ENCODE measurements at regions not wholly inside any gene's neighbourhood (a gene's known extent, or its start where the extent isn't known, plus 50 kb on each side); places are given as distances from the start of the nearest gene placed in this dataset.
"Not testable (repeated sequence)": the region's sequence is repeated elsewhere in the genome, so short reads cannot be mapped to it uniquely, and the experiment has no call there.

GRCh38 chr5:125450771-125451170, 704.3 kb upstream of the ZNF608 start:
- DNase-seq: no peak
- Histone ChIP-seq H3K36me3 (no peaks in the 10 kb centered on the region), H3K4me3 (replicated peaks in 1 of 3) (no peak overlapping the region), H3K27me3 (no peaks in the 10 kb centered on the region), H3K27ac (no peak overlapping the region), H3K4me1 (no peaks in the 10 kb centered on the region), H3K9me3 (no peaks in the 10 kb centered on the region)
- intact Hi-C loops (cut with DNase I): no loop called here
- 85 to 87% methylated on average over 2 of the region's 2 CpGs for WGBS, 2 donors
- TF ChIP-seq POLR2A (IDR thresholded peaks at IDR 0.05): no peak
- TF ChIP-seq CTCF (IDR thresholded peaks at IDR 0.05): no peak

GRCh38 chr5:125451622-125452021, 705.2 kb upstream of the ZNF608 start:
- no peaks in the 10 kb centered on the region for H3K4me1 ChIP-seq
- H3K9me3 ChIP-seq: no peaks in the 10 kb centered on the region
- no peaks in the 10 kb centered on the region for H3K27me3 ChIP-seq
- no peak for DNase-seq
- H3K4me3 ChIP-seq (replicated peaks in 1 of 3): no peak overlapping the region
- intact Hi-C loops (cut with DNase I): no loop called here
- TF ChIP-seq CTCF (IDR thresholded peaks at IDR 0.05) (no peak), POLR2A (IDR thresholded peaks at IDR 0.05) (no peak)
- H3K36me3 ChIP-seq: no peaks in the 10 kb centered on the region
- no peak overlapping the region for H3K27ac ChIP-seq

- peak; percentile 5 to 6 for DNase-seq
- no peaks in the 10 kb centered on the region for H3K27me3 ChIP-seq
- intact Hi-C loops (cut with DNase I): no loop called here
- no peaks in the 10 kb centered on the region for H3K36me3 ChIP-seq
- H3K4me3 ChIP-seq (replicated peaks in 1 of 3): no peak overlapping the region
- no peaks in the 10 kb centered on the region for H3K4me1 ChIP-seq
- peak overlapping the region in 1 of 3 donors; percentile 3 for H3K27ac ChIP-seq
- H3K9me3 ChIP-seq: no peaks in the 10 kb centered on the region
- TF ChIP-seq CTCF (IDR thresholded peaks at IDR 0.05) (no peak), POLR2A (IDR thresholded peaks at IDR 0.05) (no peak)
- 31 to 39% methylated on average over 3 of the region's 3 CpGs for WGBS, 2 donors
These were observed 706.6 kb upstream of the ZNF608 start for GRCh38 chr5:125452991-125453390.

GRCh38 chr5:125455041-125455440, 708.6 kb upstream of the ZNF608 start:
- no peaks in the 10 kb centered on the region for H3K27me3 ChIP-seq
- no peaks in the 10 kb centered on the region for H3K36me3 ChIP-seq
- no peak for DNase-seq
- intact Hi-C loops (cut with DNase I): no loop called here
- H3K4me3 ChIP-seq (replicated peaks in 1 of 3): no peak overlapping the region
- 71 to 86% methylated on average over 1 of the region's 1 CpG for WGBS, 2 donors
- TF ChIP-seq POLR2A (IDR thresholded peaks at IDR 0.05): no peak
- no peaks in the 10 kb centered on the region for H3K9me3 ChIP-seq
- no peaks in the 10 kb centered on the region for H3K4me1 ChIP-seq
- no peak overlapping the region for H3K27ac ChIP-seq

GRCh38 chr5:125456005-125456404, 709.6 kb upstream of the ZNF608 start:
- intact Hi-C loops (cut with DNase I); H3K36me3 ChIP-seq; H3K9me3 ChIP-seq; H3K4me3 ChIP-seq (replicated peaks in 1 of 3); DNase-seq; H3K27ac ChIP-seq; H3K4me1 ChIP-seq; H3K27me3 ChIP-seq: not testable (repeated sequence)
- 91 to 94% methylated on average over 4 of the region's 4 CpGs for WGBS, 2 donors

- Histone ChIP-seq H3K4me3 (replicated peaks in 1 of 3) (no peak overlapping the region), H3K27me3 (no peaks in the 10 kb centered on the region), H3K9me3 (no peaks in the 10 kb centered on the region), H3K36me3 (no peaks in the 10 kb centered on the region), H3K4me1 (no peaks in the 10 kb centered on the region), H3K27ac (no peak overlapping the region)
- no peak for DNase-seq
- intact Hi-C loops (cut with DNase I): no loop called here
- 84 to 95% methylated on average over 4 of the region's 4 CpGs for WGBS, 2 donors
- no peak for TF ChIP-seq CTCF (IDR thresholded peaks at IDR 0.05)
- TF ChIP-seq POLR2A (IDR thresholded peaks at IDR 0.05): no peak
These were observed 711.2 kb upstream of the ZNF608 start for GRCh38 chr5:125457617-125458016.

GRCh38 chr5:125458949-125459348, 712.5 kb upstream of the ZNF608 start:
- H3K4me1 ChIP-seq; H3K4me3 ChIP-seq (replicated peaks in 1 of 3); H3K27me3 ChIP-seq; H3K36me3 ChIP-seq; H3K9me3 ChIP-seq; intact Hi-C loops (cut with DNase I); H3K27ac ChIP-seq; DNase-seq: not testable (repeated sequence)
- WGBS, 2 donors: 89 to 90% methylated on average over 2 of the region's 2 CpGs
